ENCODE measurements at regions not wholly inside any gene's neighbourhood (a gene's known extent, or its start where the extent isn't known, plus 50 kb on each side); places are given as distances from the start of the nearest gene placed in this dataset.

GRCh38 chr16:49930841-49931240 is 74.9 kb upstream of the ZNF423 start:
- TF ChIP-seq CTCF (IDR thresholded peaks at IDR 0.05), result no peak
- no peak for TF ChIP-seq POLR2A (IDR thresholded peaks at IDR 0.05)
